MCF 10A (cell line): ENCODE measurements at regions not wholly inside any gene's neighbourhood (a gene's known extent, or its start where the extent isn't known, plus 50 kb on each side); places are given as distances from the start of the nearest gene placed in this dataset.
"Not testable (repeated sequence)": the region's sequence is repeated elsewhere in the genome, so short reads cannot be mapped to it uniquely, and the experiment has no call there.

Experiments
- BruUV-seq: library from RNA; stranded (reverse); fragments of 400-500 nt; replicated peaks from 2 replicates; lab custom pipeline; 2021; lab: Mats Ljungman, UMichigan
- CTCF ChIA-PET: fragments of 300-600 bp; sonication (Branson Sonifier 250); formaldehyde crosslinking; extraction: SDS; loops from one replicate; lab custom pipeline; 2021; ENCODE audit warnings: antibody characterized with exemption, inconsistent platforms; lab: Yijun Ruan, JAX
- POLR2A ChIA-PET: fragments of 300-600, 350-650 bp; sonication (Branson Sonifier 250); formaldehyde crosslinking; extraction: SDS; loops from one replicate; lab custom pipeline; 2020; ENCODE audit warnings: antibody characterized with exemption, inconsistent platforms; lab: Yijun Ruan, JAX
- DNase-seq: peaks from one replicate; pipeline ENCODE4 v3.0.0-alpha.2; 2018; ENCODE audit not compliant: unreplicated experiment
- H3K27ac Mint-ChIP-seq: one replicate; pipeline ENCODE4 v1.8.0; 2022; ENCODE audit warnings: mild to moderate bottlenecking, low read depth, mixed read lengths; ENCODE audit not compliant: unreplicated experiment
- H3K27me3 Mint-ChIP-seq: one replicate; pipeline ENCODE4 v1.8.0; 2022; ENCODE audit warnings: mixed read lengths; ENCODE audit not compliant: insufficient read depth, unreplicated experiment
- H3K36me3 Mint-ChIP-seq: one replicate; pipeline ENCODE4 v1.8.0; 2022; ENCODE audit warnings: mild to moderate bottlenecking, moderate library complexity, mixed read lengths; ENCODE audit not compliant: insufficient read depth, unreplicated experiment
- H3K4me1 Mint-ChIP-seq: one replicate; pipeline ENCODE4 v1.8.0; 2022; ENCODE audit warnings: mixed read lengths; ENCODE audit not compliant: insufficient read depth, unreplicated experiment
- H3K4me3 Mint-ChIP-seq: one replicate; pipeline ENCODE4 v1.8.0; 2022; ENCODE audit warnings: mild to moderate bottlenecking, moderate library complexity, mixed read lengths; ENCODE audit not compliant: unreplicated experiment
- H3K9me3 Mint-ChIP-seq: one replicate; pipeline ENCODE4 v1.8.0; 2022; ENCODE audit warnings: mixed read lengths; ENCODE audit not compliant: unreplicated experiment
- intact Hi-C: fragments of 100-400 bp; cut with micrococcal nuclease; formaldehyde crosslinking; loops from 2 replicates; pipeline ENCODE4 v1.14.1; 2022
- TF ChIP-seq, protein P1 (sequence below): fragments of 200-600 bp; IDR thresholded peaks from one replicate; pipeline ENCODE4 v1.8.0; 2022; ENCODE audit warnings: antibody characterized with exemption, mild to moderate bottlenecking; ENCODE audit not compliant: unreplicated experiment

DNA sequence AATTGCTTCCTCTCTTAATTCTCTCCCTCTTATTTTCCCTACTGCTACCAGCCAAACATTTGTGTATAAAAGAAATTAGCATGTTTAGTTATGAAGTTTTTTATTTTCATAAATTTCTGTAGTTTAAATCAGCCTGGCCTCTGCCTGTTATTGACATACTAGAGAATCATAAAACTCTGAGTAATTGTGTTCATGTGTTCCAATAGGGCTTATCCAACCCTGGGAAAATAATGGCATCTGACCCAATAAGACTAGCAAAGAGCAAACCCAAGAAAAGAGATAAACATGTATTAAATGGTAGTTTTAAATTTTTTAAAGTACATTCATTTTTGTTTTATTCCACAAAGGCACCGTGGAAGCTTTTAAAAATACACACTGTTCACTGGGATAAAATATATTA is 404.3 kb downstream of the HLX start:
- no peak for DNase-seq
- BruUV-seq = no TSS peak
- Mint-ChIP-seq H3K36me3 (no peaks in the 10 kb centered on the region), H3K4me1 (peaks cover 10% of the 10 kb centered on the region), H3K9me3 (no peaks in the 10 kb centered on the region), H3K27ac (peak overlapping the region; percentile 13), H3K27me3 (no peaks in the 10 kb centered on the region), H3K4me3 (no peak overlapping the region)
- POLR2A ChIA-PET = interaction anchor here (0.7 to 2.3 kb wide), 2 partner anchors 9 to 87 kb away, joined by 4 to 8 read pairs; no protein-coding TSS in a partner anchor
- intact Hi-C loops = no loop called here
- TF ChIP-seq, protein P1, sequence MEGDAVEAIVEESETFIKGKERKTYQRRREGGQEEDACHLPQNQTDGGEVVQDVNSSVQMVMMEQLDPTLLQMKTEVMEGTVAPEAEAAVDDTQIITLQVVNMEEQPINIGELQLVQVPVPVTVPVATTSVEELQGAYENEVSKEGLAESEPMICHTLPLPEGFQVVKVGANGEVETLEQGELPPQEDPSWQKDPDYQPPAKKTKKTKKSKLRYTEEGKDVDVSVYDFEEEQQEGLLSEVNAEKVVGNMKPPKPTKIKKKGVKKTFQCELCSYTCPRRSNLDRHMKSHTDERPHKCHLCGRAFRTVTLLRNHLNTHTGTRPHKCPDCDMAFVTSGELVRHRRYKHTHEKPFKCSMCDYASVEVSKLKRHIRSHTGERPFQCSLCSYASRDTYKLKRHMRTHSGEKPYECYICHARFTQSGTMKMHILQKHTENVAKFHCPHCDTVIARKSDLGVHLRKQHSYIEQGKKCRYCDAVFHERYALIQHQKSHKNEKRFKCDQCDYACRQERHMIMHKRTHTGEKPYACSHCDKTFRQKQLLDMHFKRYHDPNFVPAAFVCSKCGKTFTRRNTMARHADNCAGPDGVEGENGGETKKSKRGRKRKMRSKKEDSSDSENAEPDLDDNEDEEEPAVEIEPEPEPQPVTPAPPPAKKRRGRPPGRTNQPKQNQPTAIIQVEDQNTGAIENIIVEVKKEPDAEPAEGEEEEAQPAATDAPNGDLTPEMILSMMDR = no peak
- CTCF ChIA-PET = interaction anchor here (1.1 to 2.3 kb wide), 3 partner anchors 10 to 19 kb away, joined by 4 to 7 read pairs (median 5); no protein-coding TSS in a partner anchor

DNA sequence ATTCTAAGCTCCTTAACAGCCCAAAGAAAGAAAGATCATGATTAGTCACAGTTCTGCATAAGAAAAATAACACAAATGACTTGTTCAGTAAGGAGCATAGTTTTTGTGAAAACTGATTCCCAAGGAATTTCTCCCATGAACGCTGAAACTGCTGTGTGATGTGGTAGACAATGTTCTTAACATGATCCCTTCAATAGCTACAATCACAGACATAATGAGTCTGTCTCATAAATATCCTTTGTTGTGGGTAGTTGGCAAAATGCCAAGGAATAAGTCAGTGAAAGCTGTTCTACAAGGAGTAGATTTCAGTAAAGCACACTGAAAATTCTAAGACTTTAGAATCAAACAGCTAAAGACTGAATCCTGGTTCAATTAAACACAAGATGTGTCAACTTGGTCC is 404.8 kb downstream of the HLX start:
- no peaks in the 10 kb centered on the region for H3K36me3 Mint-ChIP-seq
- DNase-seq = peak; percentile 65

DNA sequence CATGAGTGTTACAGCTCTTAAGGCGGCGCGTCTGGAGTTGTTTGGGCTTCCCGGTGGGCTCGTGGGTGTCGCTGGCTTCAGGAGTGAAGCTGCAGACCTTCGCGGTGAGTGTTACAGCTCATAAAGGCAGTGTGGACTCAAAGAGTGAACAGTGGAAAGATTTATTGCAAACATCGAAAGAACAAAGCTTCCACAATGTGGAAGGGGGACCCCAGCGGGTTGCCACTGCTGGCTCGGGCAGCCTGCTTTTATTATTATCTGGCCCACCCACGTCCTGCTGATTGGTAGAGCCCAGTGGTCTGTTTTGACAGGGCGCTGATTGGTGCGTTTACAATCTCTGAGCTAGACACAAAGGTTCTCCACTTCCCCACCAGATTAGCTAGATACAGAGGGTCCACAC is 405.7 kb downstream of the HLX start:
- H3K36me3 Mint-ChIP-seq, intact Hi-C loops, H3K27me3 Mint-ChIP-seq, H3K27ac Mint-ChIP-seq, H3K9me3 Mint-ChIP-seq, DNase-seq, BruUV-seq, H3K4me3 Mint-ChIP-seq: not testable (repeated sequence)
- ChIA-PET CTCF (interaction anchor here (1.4 to 2.3 kb wide), 2 partner anchors 14 to 21 kb away, joined by 4 to 7 read pairs; no protein-coding TSS in a partner anchor), POLR2A (interaction anchor here (1.0 to 2.3 kb wide), 2 partner anchors 8 to 35 kb away, joined by 3 to 8 read pairs; no protein-coding TSS in a partner anchor)
- H3K4me1 Mint-ChIP-seq = peaks cover 10% of the 10 kb centered on the region

More for the DNA sequence above, 404.8 kb downstream of the HLX start:
- Mint-ChIP-seq H3K27ac (peak overlapping the region; percentile 13), H3K4me3 (no peak overlapping the region), H3K9me3 (no peaks in the 10 kb centered on the region), H3K4me1 (peaks cover 10% of the 10 kb centered on the region), H3K27me3 (no peaks in the 10 kb centered on the region)
- ChIA-PET POLR2A (interaction anchor here (0.7 to 2.3 kb wide), 2 partner anchors 9 to 87 kb away, joined by 4 to 8 read pairs; no protein-coding TSS in a partner anchor), CTCF (interaction anchor here (0.6 to 2.3 kb wide), 4 partner anchors 9 to 28 kb away, joined by 3 to 7 read pairs (median 4); no protein-coding TSS in a partner anchor)
- TF ChIP-seq, protein P1 = no peak
- intact Hi-C loops = no loop called here
- no TSS peak for BruUV-seq

DNA sequence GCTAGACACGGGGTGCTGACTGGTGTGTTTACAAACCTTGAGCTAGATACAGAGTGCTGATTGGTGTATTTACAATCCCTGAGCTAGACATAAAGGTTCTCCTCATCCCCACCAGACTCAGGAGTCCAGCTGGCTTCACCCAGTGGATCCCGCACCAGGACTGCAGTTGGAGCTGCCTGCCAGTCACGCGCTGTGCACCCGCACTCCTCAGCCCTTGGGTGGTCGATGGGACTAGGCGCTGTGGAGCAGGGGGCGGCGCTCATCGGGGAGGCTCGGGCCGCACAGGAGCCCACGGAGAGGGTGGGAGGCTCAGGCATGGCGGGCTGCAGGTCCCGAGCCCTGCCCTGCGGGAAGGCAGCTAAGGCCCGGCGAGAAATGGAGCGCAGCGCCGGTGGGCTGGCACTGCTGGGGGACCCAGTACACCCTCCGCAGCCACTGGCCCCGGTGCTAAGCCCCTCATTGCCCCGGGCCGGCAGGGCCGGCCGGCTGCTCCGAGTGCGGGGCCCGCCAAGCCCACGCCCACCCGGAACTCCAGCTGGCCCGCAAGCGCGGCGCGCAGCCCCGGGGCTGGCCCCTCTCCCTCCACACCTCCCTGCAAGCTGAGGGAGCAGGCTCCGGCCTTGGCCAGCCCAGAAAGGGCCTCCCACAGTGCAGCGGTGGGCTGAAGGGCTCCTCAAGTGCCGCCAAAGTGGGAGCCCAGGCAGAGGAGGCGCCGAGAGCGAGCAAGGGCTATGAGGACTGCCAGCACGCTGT is 406.4 kb downstream of the HLX start:
- intact Hi-C loops, H3K27ac Mint-ChIP-seq, H3K36me3 Mint-ChIP-seq, H3K27me3 Mint-ChIP-seq, DNase-seq, H3K9me3 Mint-ChIP-seq, BruUV-seq, H3K4me3 Mint-ChIP-seq: not testable (repeated sequence)
- peaks cover 10% of the 10 kb centered on the region for H3K4me1 Mint-ChIP-seq
- POLR2A ChIA-PET = interaction anchor here (1.0 to 2.3 kb wide), 3 partner anchors 7 to 35 kb away, joined by 3 to 8 read pairs (median 3); no protein-coding TSS in a partner anchor
- CTCF ChIA-PET = interaction anchor here (0.6 to 2.3 kb wide), 7 partner anchors 8 to 329 kb away, joined by 3 to 8 read pairs (median 4); no protein-coding TSS in a partner anchor

DNA sequence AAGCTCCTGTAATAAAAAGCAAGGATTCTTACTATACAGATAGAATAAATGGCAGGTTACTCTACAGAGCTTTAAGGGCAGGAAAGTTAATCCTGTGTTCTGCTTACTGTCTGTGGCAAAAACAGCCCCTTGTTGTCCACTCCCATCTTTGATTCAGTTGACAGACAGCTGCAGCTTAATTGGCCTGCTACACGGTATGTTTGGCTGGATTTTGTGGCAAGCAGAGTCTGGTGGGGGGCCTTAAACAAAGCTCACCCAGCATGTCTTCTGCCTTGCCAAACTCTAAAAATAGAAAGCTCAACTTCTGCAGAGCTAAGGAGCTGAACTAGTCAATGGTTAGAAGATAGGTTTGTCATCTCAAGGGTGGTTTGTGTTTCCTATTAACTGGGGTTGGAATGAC is 407.2 kb downstream of the HLX start:
- TF ChIP-seq, protein P1 = no peak
- no peaks in the 10 kb centered on the region for H3K36me3 Mint-ChIP-seq
- no peak for DNase-seq
- no TSS peak for BruUV-seq
- POLR2A ChIA-PET = interaction anchor here (0.8 to 1.2 kb wide), 3 partner anchors 8 to 154 kb away, joined by 3 read pairs; no protein-coding TSS in a partner anchor
- H3K27me3 Mint-ChIP-seq = no peaks in the 10 kb centered on the region
- peaks cover 10% of the 10 kb centered on the region for H3K4me1 Mint-ChIP-seq
- no peaks in the 10 kb centered on the region for H3K9me3 Mint-ChIP-seq
- CTCF ChIA-PET = interaction anchor here (0.6 to 1.6 kb wide), 6 partner anchors 8 to 329 kb away, joined by 3 to 8 read pairs (median 4); no protein-coding TSS in a partner anchor
- H3K27ac Mint-ChIP-seq = no peak overlapping the region
- no peak overlapping the region for H3K4me3 Mint-ChIP-seq
- intact Hi-C loops = no loop called here
